HCT116 (cell line): ENCODE measurements at regions not wholly inside any gene's neighbourhood (a gene's known extent, or its start where the extent isn't known, plus 50 kb on each side); places are given as distances from the start of the nearest gene placed in this dataset.

Experiments
- ATAC-seq: fragments of 200-7000 bp; cut with Tn5 transposase; 2 replicates; pipeline ENCODE4 v1.9.1; 2020; ENCODE audit warnings: mild to moderate bottlenecking, moderate library complexity
- BruUV-seq: library from RNA; stranded (reverse); fragments of 400-500 nt; replicated peaks from 2 replicates; lab custom pipeline; 2021; lab: Mats Ljungman, UMichigan
- CTCF ChIA-PET: fragments of 300-600 bp; sonication (Branson Sonifier 250); formaldehyde crosslinking; loops from one replicate; lab custom pipeline; 2021; ENCODE audit warnings: antibody characterized with exemption; lab: Charles Lee
- POLR2A ChIA-PET: fragments of 300-600, 350-600 bp; sonication (Branson Sonifier 250); formaldehyde crosslinking; loops from one replicate; lab custom pipeline; 2021; ENCODE audit warnings: antibody characterized with exemption; lab: Charles Lee
- RAD21 ChIA-PET, 2 experiments: fragments of 300-600 bp; sonication (Branson Sonifier 250); formaldehyde crosslinking; loops; one replicate each; lab custom pipeline; 2023; ENCODE audit warnings: low total read pairs in 2 of 2; ENCODE audit not compliant: uncharacterized antibody in 2 of 2, unreplicated experiment in 2 of 2, low non-redundant PET in 1 of 2; lab: Charles Lee
- DNase-seq: peaks from one replicate; pipeline ENCODE4 v3.0.0-alpha.2; 2010; ENCODE audit warnings: low read depth, low spot score
- H2AFZ ChIP-seq: fragments of 200-600 bp; shearing (Covaris generic), sonication (generic); 2 replicates; pipeline ENCODE4 v1.6.1; 2017; ENCODE audit warnings: low read depth, mixed run types, mixed read lengths, antibody characterized with exemption, low read length; ENCODE audit not compliant: poor library complexity, severe bottlenecking
- H3K27ac ChIP-seq: 2 replicates; pipeline ENCODE4 v1.5.1; 2012; ENCODE audit warnings: low read depth, low read length
- H3K27me3 ChIP-seq: fragments of 200-600 bp; sonication (generic); 2 replicates; pipeline ENCODE4 v1.6.1; 2016; ENCODE audit warnings: mixed run types, low read length, mixed read lengths; ENCODE audit not compliant: insufficient read depth
- H3K36me3 ChIP-seq, 2 experiments: fragments of 200-500 bp in 1 of 2; fragments of 200-600 bp in 1 of 2; sonication (Bioruptor generic) in 1 of 2; sonication (generic) in 1 of 2; 2 replicates each; pipeline versions ENCODE4 v1.5.1 to v1.6.1; 2014 to 2016; ENCODE audit warnings: low read length in 2 of 2, inconsistent platforms in 1 of 2, mixed read lengths in 1 of 2, mixed run types in 1 of 2; ENCODE audit not compliant: insufficient read depth in 2 of 2, control insufficient read depth in 1 of 2
- H3K4me1 ChIP-seq, 2 experiments: fragments of 200-600 bp in 1 of 2; sonication (generic) in 1 of 2; 2 replicates each; pipeline versions ENCODE4 v1.5.1 to v1.6.1; 2012 to 2017; ENCODE audit warnings: low read length in 2 of 2, inconsistent platforms in 1 of 2, mild to moderate bottlenecking in 1 of 2, mixed read lengths in 1 of 2, mixed run types in 1 of 2, moderate library complexity in 1 of 2; ENCODE audit not compliant: insufficient read depth in 2 of 2, control insufficient read depth in 1 of 2
- H3K4me2 ChIP-seq: fragments of 200-600 bp; sonication (generic); 2 replicates; pipeline ENCODE4 v1.6.1; 2017; ENCODE audit warnings: mixed run types, low read length, mixed read lengths
- H3K4me3 ChIP-seq, 2 experiments: fragments of 200-600 bp in 1 of 2; sonication (generic) in 1 of 2; replicated peaks in 1 of 2; 2 replicates each; pipeline ENCODE4 v1.5.1; 2011 to 2016; ENCODE audit warnings: low read length in 2 of 2, control low read depth in 1 of 2, low read depth in 1 of 2, mild to moderate bottlenecking in 1 of 2, mixed read lengths in 1 of 2, mixed run types in 1 of 2
- H3K79me2 ChIP-seq: fragments of 200-600 bp; sonication (generic); 2 replicates; pipeline ENCODE4 v1.6.1; 2017; ENCODE audit warnings: mild to moderate bottlenecking, mixed run types, low read length, moderate library complexity, mixed read lengths; ENCODE audit not compliant: insufficient read depth
- H3K9ac ChIP-seq: fragments of 200-600 bp; sonication (generic); 2 replicates; pipeline ENCODE4 v1.6.1; 2016; ENCODE audit warnings: low read length, mixed read lengths
- H3K9me2 ChIP-seq: fragments of 200-600 bp; sonication (generic), shearing (Covaris generic); 2 replicates; pipeline ENCODE4 v1.6.1; 2017; ENCODE audit warnings: mixed run types, mild to moderate bottlenecking, moderate library complexity; ENCODE audit not compliant: insufficient read depth
- H3K9me3 ChIP-seq, 2 experiments: fragments of 200-500 bp in 1 of 2; fragments of 200-600 bp in 1 of 2; sonication (Bioruptor generic) in 1 of 2; sonication (generic) in 1 of 2; 2 replicates each; pipeline ENCODE4 v1.6.1; 2014 to 2017; ENCODE audit warnings: low read length in 2 of 2, mixed read lengths in 2 of 2, inconsistent platforms in 1 of 2, low read depth in 1 of 2, mild to moderate bottlenecking in 1 of 2, mixed run types in 1 of 2, moderate library complexity in 1 of 2; ENCODE audit not compliant: control insufficient read depth in 1 of 2, insufficient read depth in 1 of 2
- H4K20me1 ChIP-seq: fragments of 200-600 bp; sonication (generic), shearing (Covaris generic); 2 replicates; pipeline ENCODE4 v1.6.1; 2017; ENCODE audit warnings: mixed run types, mild to moderate bottlenecking, moderate library complexity; ENCODE audit not compliant: insufficient read depth
- CBX3 ChIP-seq: IDR thresholded peaks from 2 replicates; pipeline ENCODE4 v1.6.1; 2012; ENCODE audit warnings: low read depth
- CEBPB ChIP-seq: IDR thresholded peaks from 2 replicates; pipeline ENCODE4 v1.6.1; 2012; ENCODE audit warnings: low read depth
- CTCF ChIP-seq, 3 experiments: fragments of 200-600 bp in 1 of 3; sonication (generic) in 1 of 3; IDR thresholded peaks in 2 of 3; conservative IDR thresholded peaks in 1 of 3; 2 replicates each; pipeline ENCODE4 v1.5.1; 2012 to 2017; ENCODE audit warnings: low read depth in 2 of 3, low read length in 2 of 3, antibody characterized with exemption in 1 of 3, borderline replicate concordance in 1 of 3, control low read depth in 1 of 3, mild to moderate bottlenecking in 1 of 3, mixed read lengths in 1 of 3, mixed run types in 1 of 3, moderate library complexity in 1 of 3; ENCODE audit not compliant: insufficient read depth in 1 of 3
- EGR1 ChIP-seq: IDR thresholded peaks from 2 replicates; pipeline ENCODE4 v1.6.1; 2012; ENCODE audit warnings: low read depth
- ELF1 ChIP-seq: IDR thresholded peaks from 2 replicates; pipeline ENCODE4 v1.6.1; 2012; ENCODE audit warnings: low read depth, borderline replicate concordance
- EZH2 ChIP-seq: fragments of 200-600 bp; sonication (generic); IDR thresholded peaks from 2 replicates; pipeline ENCODE4 v1.6.1; 2017; ENCODE audit warnings: antibody characterized with exemption, mixed run types
- EZH2phosphoT487 ChIP-seq: fragments of 200-600 bp; IDR thresholded peaks from 2 replicates; pipeline ENCODE4 v1.6.1; 2018; ENCODE audit warnings: antibody characterized with exemption, borderline replicate concordance
- FOSL1 ChIP-seq: IDR thresholded peaks from 2 replicates; pipeline ENCODE4 v1.6.1; 2012; ENCODE audit warnings: low read depth
- JUND ChIP-seq: IDR thresholded peaks from 2 replicates; pipeline ENCODE4 v1.6.1; 2012
- MAX ChIP-seq: IDR thresholded peaks from 2 replicates; pipeline ENCODE4 v1.6.1; 2012
- POLR2A ChIP-seq: IDR thresholded peaks from 2 replicates; pipeline ENCODE4 v1.7.0; 2011; ENCODE audit warnings: borderline replicate concordance; ENCODE audit not compliant: insufficient read depth, insufficient read length; ENCODE audit errors: extremely low read depth
- POLR2AphosphoS5 ChIP-seq: IDR thresholded peaks from 2 replicates; pipeline ENCODE4 v1.6.1; 2011; ENCODE audit warnings: mild to moderate bottlenecking, low read depth, low read length, moderate library complexity
- RAD21 ChIP-seq: IDR thresholded peaks from 2 replicates; pipeline ENCODE4 v1.6.1; 2012; ENCODE audit warnings: low read depth, mild to moderate bottlenecking
- REST ChIP-seq: IDR thresholded peaks from 2 replicates; pipeline ENCODE4 v1.6.1; 2012; ENCODE audit warnings: low read depth
- SP1 ChIP-seq: IDR thresholded peaks from 2 replicates; pipeline ENCODE4 v1.6.1; 2012; ENCODE audit warnings: low read depth
- YY1 ChIP-seq: IDR thresholded peaks from 2 replicates; pipeline ENCODE4 v1.6.1; 2011; ENCODE audit warnings: low read length, low read depth, moderate library complexity, mild to moderate bottlenecking; ENCODE audit not compliant: insufficient replicate concordance; ENCODE audit errors: extremely low read depth
- ZFX ChIP-seq: fragments of 450-650 bp; IDR thresholded peaks from 2 replicates; pipeline ENCODE4 v1.6.1; 2017
- ZNF274 ChIP-seq: fragments of 200-500 bp; sonication (Bioruptor generic); IDR thresholded peaks from 2 replicates; pipeline ENCODE4 v1.6.1; 2014; ENCODE audit warnings: mild to moderate bottlenecking, low read depth, low read length, inconsistent platforms
- intact Hi-C: fragments of 100-400 bp; cut with micrococcal nuclease; formaldehyde crosslinking; loops from 2 replicates; pipeline ENCODE4 v1.10.0; 2022

- Histone ChIP-seq H3K9ac (no peak overlapping the region), H3K4me3 (no peak overlapping the region), H4K20me1 (no peaks in the 10 kb centered on the region), H3K27me3 (no peaks in the 10 kb centered on the region), H3K9me2 (no peaks in the 10 kb centered on the region), H3K27ac (no peak overlapping the region), H2AFZ (no peak overlapping the region), H3K79me2 (no peaks in the 10 kb centered on the region), H3K4me1 (no peaks in the 10 kb centered on the region), H3K9me3 (peaks cover 3 to 15% of the 10 kb centered on the region in 2 experiments; a peak in 2 of 4 replicates), H3K4me2 (no peak overlapping the region), H3K36me3 (no peaks in the 10 kb centered on the region)
- ChIA-PET RAD21 (no interaction called here), POLR2A (no interaction called here), CTCF (no interaction called here)
- TF ChIP-seq EZH2phosphoT487 (no peak), ZFX (no peak), FOSL1 (no peak), EGR1 (no peak), RAD21 (no peak), CTCF (IDR thresholded peaks at IDR 0.05 in 2 of 3, conservative IDR thresholded peaks at IDR 0.05 in 1 of 3; ENCODE audit: borderline replicate concordance in 1 of 3, insufficient read depth in 1 of 3, low read depth in 2 of 3, low read length in 2 of 3) (no peak), POLR2AphosphoS5 (no peak), REST (no peak), ZNF274 (no peak), SP1 (no peak), MAX (no peak), EZH2 (no peak), JUND (no peak), CEBPB (no peak), YY1 (no peak), ELF1 (no peak), CBX3 (no peak), POLR2A (no peak)
- BruUV-seq = no TSS peak
- DNase-seq (no peak), ATAC-seq (no peak)
- intact Hi-C loops = no loop called here
Observed at GRCh38 chr3:73739791-73740453, 115.2 kb upstream of the PDZRN3 start.
